Trophoblast cell (in vitro differentiated cells and primary cell): ENCODE measurements at regions not wholly inside any gene's neighbourhood (a gene's known extent, or its start where the extent isn't known, plus 50 kb on each side); places are given as distances from the start of the nearest gene placed in this dataset.

Experiments used
- DNase-seq, 2 donors: peaks; one replicate each; pipeline ENCODE4 v3.0.0-alpha.2; 2016
- H2AFZ ChIP-seq: 2 replicates; pipeline ENCODE4 v1.6.1; 2013; ENCODE audit warnings: low read length, moderate library complexity, mild to moderate bottlenecking; ENCODE audit not compliant: insufficient read depth, poor library complexity
- H2AK5ac ChIP-seq: 2 replicates; pipeline ENCODE4 v1.6.1; 2013; ENCODE audit warnings: mild to moderate bottlenecking, low read length
- H2BK120ac ChIP-seq: 2 replicates; pipeline ENCODE4 v1.6.1; 2013; ENCODE audit warnings: low read length, mild to moderate bottlenecking, moderate library complexity; ENCODE audit not compliant: insufficient read depth, poor library complexity
- H2BK12ac ChIP-seq: 2 replicates; pipeline ENCODE4 v1.6.1; 2013; ENCODE audit warnings: mild to moderate bottlenecking, low read length, moderate library complexity
- H2BK5ac ChIP-seq: 2 replicates; pipeline ENCODE4 v1.6.1; 2013; ENCODE audit warnings: low read length, low read depth, moderate library complexity, mild to moderate bottlenecking; ENCODE audit not compliant: poor library complexity
- H3K14ac ChIP-seq: 2 replicates; pipeline ENCODE4 v1.6.1; 2013; ENCODE audit warnings: mild to moderate bottlenecking, low read length
- H3K18ac ChIP-seq: 2 replicates; pipeline ENCODE4 v1.6.1; 2013; ENCODE audit warnings: mild to moderate bottlenecking, low read length
- H3K23ac ChIP-seq: 2 replicates; pipeline ENCODE4 v1.6.1; 2013; ENCODE audit warnings: low read length
- H3K27ac ChIP-seq: 2 replicates; pipeline ENCODE4 v1.5.1; 2013; ENCODE audit warnings: low read depth, mild to moderate bottlenecking, inconsistent platforms, low read length, moderate library complexity
- H3K27me3 ChIP-seq: 2 replicates; pipeline ENCODE4 v1.6.1; 2013; ENCODE audit warnings: inconsistent platforms, mild to moderate bottlenecking, low read length, moderate library complexity; ENCODE audit not compliant: insufficient read depth
- H3K36me3 ChIP-seq, 2 experiments: 1 replicate in 1 of 2; 2 replicates in 1 of 2; pipeline ENCODE4 v1.6.1; 2013; ENCODE audit warnings: low read length in 2 of 2, mild to moderate bottlenecking in 2 of 2, moderate library complexity in 1 of 2; ENCODE audit not compliant: insufficient read depth in 2 of 2, control insufficient read depth in 1 of 2
- H3K4ac ChIP-seq: 2 replicates; pipeline ENCODE4 v1.6.1; 2013; ENCODE audit warnings: low read depth, mild to moderate bottlenecking, low read length, moderate library complexity
- H3K4me1 ChIP-seq, 2 experiments: 1 replicate in 1 of 2; 2 replicates in 1 of 2; pipeline ENCODE4 v1.6.1; 2013; ENCODE audit warnings: low read length in 2 of 2, mild to moderate bottlenecking in 2 of 2, moderate library complexity in 1 of 2; ENCODE audit not compliant: insufficient read depth in 2 of 2, control insufficient read depth in 1 of 2
- H3K4me2 ChIP-seq: 2 replicates; pipeline ENCODE4 v1.6.1; 2013; ENCODE audit warnings: inconsistent platforms, mild to moderate bottlenecking, low read length, moderate library complexity
- H3K4me3 ChIP-seq: 2 replicates; pipeline ENCODE4 v1.5.1; 2013; ENCODE audit warnings: mild to moderate bottlenecking, low read depth, low read length, inconsistent platforms
- H3K79me1 ChIP-seq: one replicate; pipeline ENCODE4 v1.6.1; 2013; ENCODE audit warnings: low read length
- H3K79me2 ChIP-seq: 2 replicates; pipeline ENCODE4 v1.6.1; 2013; ENCODE audit warnings: low read length, mild to moderate bottlenecking; ENCODE audit not compliant: control insufficient read depth, insufficient read depth, poor library complexity
- H3K9ac ChIP-seq: 2 replicates; pipeline ENCODE4 v1.6.1; 2013; ENCODE audit warnings: mild to moderate bottlenecking, low read length
- H3K9me3 ChIP-seq: 2 replicates; pipeline ENCODE4 v1.6.1; 2013; ENCODE audit warnings: low read depth, mild to moderate bottlenecking, control low read depth, inconsistent platforms, low read length; ENCODE audit not compliant: insufficient read depth
- H4K12ac ChIP-seq: 2 replicates; pipeline ENCODE4 v1.6.1; 2013; ENCODE audit warnings: low read depth, mild to moderate bottlenecking, low read length, moderate library complexity
- H4K8ac ChIP-seq: 2 replicates; pipeline ENCODE4 v1.6.1; 2013; ENCODE audit warnings: low read depth, mild to moderate bottlenecking, low read length, moderate library complexity
- H4K91ac ChIP-seq: one replicate; pipeline ENCODE4 v1.6.1; 2013; ENCODE audit warnings: low read depth, mild to moderate bottlenecking, low read length, moderate library complexity
- WGBS: extraction: QIAGEN DNeasy Blood & Tissue Kit; methylation state at CpG from one replicate; pipeline ENCODE4 v1.1.7; 2013; ENCODE audit warnings: missing lambda C conversion rate; ENCODE audit not compliant: insufficient read length, insufficient coverage; ENCODE audit errors: extremely low coverage; 5-methylcytosine and 5-hydroxymethylcytosine counted together

DNA sequence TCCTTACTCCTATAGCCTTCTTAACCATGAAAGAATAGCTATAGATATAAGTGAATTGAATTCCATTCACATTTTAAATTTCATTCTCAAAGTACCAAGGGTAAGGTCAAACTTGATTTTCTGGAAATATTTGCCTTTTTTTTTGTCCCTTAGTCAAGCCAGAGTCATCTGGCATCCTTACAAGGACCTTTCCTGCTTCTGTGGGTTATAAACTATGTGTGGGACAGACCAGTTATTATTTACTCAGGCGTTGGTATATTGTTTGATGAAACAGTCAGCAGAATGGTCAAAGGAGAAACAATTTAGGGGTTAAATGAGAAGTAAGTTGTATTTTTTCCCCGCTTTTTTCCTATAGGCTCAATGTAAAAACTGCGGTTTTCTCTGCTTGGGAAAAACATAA is 1103.2 kb upstream of the ZEB2 start:
- DNase-seq = no peak
- no peak overlapping the region for H4K12ac ChIP-seq
- no peak overlapping the region for H2AFZ ChIP-seq
- no peaks in the 10 kb centered on the region for H3K9me3 ChIP-seq
- H2AK5ac ChIP-seq = no peak overlapping the region
- no peak overlapping the region for H3K4ac ChIP-seq
- no peaks in the 10 kb centered on the region for H3K4me1 ChIP-seq
- H3K14ac ChIP-seq = no peak overlapping the region
- H3K4me2 ChIP-seq = no peak overlapping the region
- no peaks in the 10 kb centered on the region for H3K79me2 ChIP-seq
- H3K4me3 ChIP-seq = no peak overlapping the region
- no peaks in the 10 kb centered on the region for H3K27me3 ChIP-seq
- no CpG with 5 or more reads among the region's 3 CpGs for WGBS
- no peak overlapping the region for H3K18ac ChIP-seq
- H2BK12ac ChIP-seq = no peak overlapping the region
- no peaks in the 10 kb centered on the region for H3K79me1 ChIP-seq
- H4K91ac ChIP-seq = no peak overlapping the region
- no peak overlapping the region for H3K9ac ChIP-seq
- H4K8ac ChIP-seq = no peak overlapping the region
- no peak overlapping the region for H3K23ac ChIP-seq
- no peak overlapping the region for H2BK5ac ChIP-seq
- no peak overlapping the region for H2BK120ac ChIP-seq
- H3K27ac ChIP-seq = no peak overlapping the region
- H3K36me3 ChIP-seq = no peaks in the 10 kb centered on the region

DNA sequence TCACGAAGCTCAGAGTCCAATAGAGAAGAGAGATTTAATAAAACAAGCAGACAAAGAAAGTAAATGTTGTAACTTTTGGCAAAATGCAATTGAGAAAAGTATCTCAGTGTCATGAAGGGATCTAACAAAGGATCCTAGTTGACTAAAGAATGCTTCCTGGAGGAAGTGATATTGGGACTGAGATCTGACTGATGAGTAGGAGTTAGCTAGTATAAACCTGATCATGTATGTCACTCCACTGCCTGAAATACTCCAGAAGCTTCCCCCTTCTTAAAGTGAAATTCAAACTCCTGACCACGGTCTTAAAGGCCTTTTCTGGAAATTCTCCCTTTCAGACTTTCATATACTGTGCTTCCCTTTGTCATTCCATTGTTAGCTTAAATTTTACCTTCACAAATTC is 1102.4 kb upstream of the ZEB2 start:
- no peak overlapping the region for H4K12ac ChIP-seq
- H3K14ac ChIP-seq = no peak overlapping the region
- H3K27me3 ChIP-seq = no peaks in the 10 kb centered on the region
- DNase-seq = no peak
- no peaks in the 10 kb centered on the region for H3K36me3 ChIP-seq
- no peak overlapping the region for H3K23ac ChIP-seq
- no peaks in the 10 kb centered on the region for H3K9me3 ChIP-seq
- H3K79me1 ChIP-seq = no peaks in the 10 kb centered on the region
- H3K4me1 ChIP-seq = no peaks in the 10 kb centered on the region
- no CpG with 5 or more reads among the region's 2 CpGs for WGBS
- H3K4me3 ChIP-seq = no peak overlapping the region
- no peak overlapping the region for H2BK5ac ChIP-seq
- H2BK120ac ChIP-seq = no peak overlapping the region
- H2BK12ac ChIP-seq = no peak overlapping the region
- no peak overlapping the region for H2AFZ ChIP-seq
- no peak overlapping the region for H3K9ac ChIP-seq
- no peak overlapping the region for H4K8ac ChIP-seq
- H3K27ac ChIP-seq = no peak overlapping the region
- no peaks in the 10 kb centered on the region for H3K79me2 ChIP-seq
- no peak overlapping the region for H2AK5ac ChIP-seq
- H3K18ac ChIP-seq = no peak overlapping the region
- H3K4me2 ChIP-seq = no peak overlapping the region
- no peak overlapping the region for H3K4ac ChIP-seq
- H4K91ac ChIP-seq = no peak overlapping the region

DNA sequence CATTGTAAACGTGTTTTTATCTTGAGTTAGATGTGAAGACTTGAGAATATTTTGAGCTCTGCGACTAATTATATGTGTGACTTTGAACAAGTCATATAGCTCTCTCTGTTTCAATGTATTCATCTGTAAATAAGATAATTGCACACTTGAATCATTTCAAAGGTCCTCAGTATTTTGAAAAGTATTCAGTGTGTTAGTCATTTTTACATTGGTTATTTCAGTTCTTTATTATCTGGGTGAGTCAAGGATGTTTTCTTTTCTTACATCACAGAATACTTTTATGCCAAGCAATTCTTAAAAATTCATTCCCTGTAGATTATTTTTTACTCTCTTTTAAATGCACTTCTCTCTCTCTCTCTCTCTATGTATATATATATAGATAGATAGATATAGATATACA is 1098.0 kb upstream of the ZEB2 start:
- Histone ChIP-seq H3K4me3 (no peak overlapping the region), H2AFZ (no peak overlapping the region), H2BK5ac (no peak overlapping the region), H4K8ac (no peak overlapping the region), H3K4me2 (no peak overlapping the region), H4K91ac (no peak overlapping the region), H3K9me3 (no peaks in the 10 kb centered on the region), H3K4ac (no peak overlapping the region), H3K23ac (no peak overlapping the region), H3K27me3 (no peaks in the 10 kb centered on the region), H4K12ac (no peak overlapping the region), H3K79me2 (no peaks in the 10 kb centered on the region), H3K18ac (no peak overlapping the region), H2AK5ac (no peak overlapping the region), H3K79me1 (no peaks in the 10 kb centered on the region), H3K4me1 (no peaks in the 10 kb centered on the region), H3K27ac (no peak overlapping the region), H2BK12ac (no peak overlapping the region), H2BK120ac (no peak overlapping the region), H3K36me3 (no peaks in the 10 kb centered on the region), H3K14ac (no peak overlapping the region), H3K9ac (no peak overlapping the region)
- WGBS = no CpG with 5 or more reads among the region's 2 CpGs
- no peak for DNase-seq

DNA sequence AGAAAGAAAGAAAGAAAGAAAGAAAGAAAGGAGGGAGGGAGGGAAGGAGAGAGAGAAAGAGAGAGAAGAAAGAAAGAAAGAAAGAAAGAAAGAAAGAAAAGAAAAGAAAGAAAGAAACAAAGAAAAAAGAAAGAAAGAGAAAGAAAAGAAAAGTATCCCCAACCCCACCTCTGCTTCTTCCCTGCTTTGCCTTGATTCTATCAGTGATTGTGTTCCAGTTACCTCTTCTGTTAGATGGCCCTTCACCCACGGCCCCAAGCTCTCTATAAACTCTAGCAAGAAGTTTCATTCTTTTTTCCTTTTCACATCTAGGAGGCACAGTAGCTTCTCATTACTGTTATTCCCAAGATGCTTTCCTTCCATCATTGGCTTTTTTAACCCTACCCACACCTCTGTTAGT is 1097.5 kb upstream of the ZEB2 start:
- Histone ChIP-seq H3K14ac (no peak overlapping the region), H2BK5ac (no peak overlapping the region), H3K4me2 (no peak overlapping the region), H4K8ac (no peak overlapping the region), H4K91ac (no peak overlapping the region), H3K79me2 (no peaks in the 10 kb centered on the region), H3K23ac (no peak overlapping the region), H3K4ac (no peak overlapping the region), H2AK5ac (no peak overlapping the region), H3K9ac (no peak overlapping the region), H3K79me1 (no peaks in the 10 kb centered on the region), H3K36me3 (no peaks in the 10 kb centered on the region), H3K4me1 (no peaks in the 10 kb centered on the region), H3K9me3 (no peaks in the 10 kb centered on the region), H2BK12ac (no peak overlapping the region), H3K18ac (no peak overlapping the region), H3K4me3 (no peak overlapping the region), H3K27ac (no peak overlapping the region), H2AFZ (no peak overlapping the region), H2BK120ac (no peak overlapping the region), H3K27me3 (no peaks in the 10 kb centered on the region), H4K12ac (no peak overlapping the region)
- DNase-seq = no peak
- WGBS = no CpG with 5 or more reads among the region's 1 CpG
